ENCODE measurements at regions not wholly inside any gene's neighbourhood (a gene's known extent, or its start where the extent isn't known, plus 50 kb on each side); places are given as distances from the start of the nearest gene placed in this dataset.

DNA sequence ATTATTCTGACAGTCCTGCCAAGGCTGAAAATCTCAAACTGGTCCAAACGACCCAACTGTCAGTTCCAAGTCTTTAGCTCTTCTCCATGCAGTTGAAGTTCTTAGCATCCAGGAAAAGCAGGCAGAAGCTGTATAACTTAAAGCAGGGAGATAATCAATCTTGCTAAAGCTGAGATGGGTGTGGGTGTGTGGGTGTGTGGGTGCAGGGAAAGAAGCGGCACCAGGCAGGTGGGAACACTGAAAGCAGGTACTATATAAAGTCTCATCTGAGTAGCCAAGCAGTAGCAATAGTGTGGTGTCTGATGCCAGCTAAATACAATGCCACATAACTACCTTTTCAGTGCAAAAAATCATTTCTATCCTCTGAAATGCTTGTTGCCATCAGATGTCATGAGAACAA lies 69.7 kb upstream of the EGFL6 start:
- TF ChIP-seq, protein P1, sequence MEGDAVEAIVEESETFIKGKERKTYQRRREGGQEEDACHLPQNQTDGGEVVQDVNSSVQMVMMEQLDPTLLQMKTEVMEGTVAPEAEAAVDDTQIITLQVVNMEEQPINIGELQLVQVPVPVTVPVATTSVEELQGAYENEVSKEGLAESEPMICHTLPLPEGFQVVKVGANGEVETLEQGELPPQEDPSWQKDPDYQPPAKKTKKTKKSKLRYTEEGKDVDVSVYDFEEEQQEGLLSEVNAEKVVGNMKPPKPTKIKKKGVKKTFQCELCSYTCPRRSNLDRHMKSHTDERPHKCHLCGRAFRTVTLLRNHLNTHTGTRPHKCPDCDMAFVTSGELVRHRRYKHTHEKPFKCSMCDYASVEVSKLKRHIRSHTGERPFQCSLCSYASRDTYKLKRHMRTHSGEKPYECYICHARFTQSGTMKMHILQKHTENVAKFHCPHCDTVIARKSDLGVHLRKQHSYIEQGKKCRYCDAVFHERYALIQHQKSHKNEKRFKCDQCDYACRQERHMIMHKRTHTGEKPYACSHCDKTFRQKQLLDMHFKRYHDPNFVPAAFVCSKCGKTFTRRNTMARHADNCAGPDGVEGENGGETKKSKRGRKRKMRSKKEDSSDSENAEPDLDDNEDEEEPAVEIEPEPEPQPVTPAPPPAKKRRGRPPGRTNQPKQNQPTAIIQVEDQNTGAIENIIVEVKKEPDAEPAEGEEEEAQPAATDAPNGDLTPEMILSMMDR (IDR thresholded peaks at IDR 0.05), result no peak

DNA sequence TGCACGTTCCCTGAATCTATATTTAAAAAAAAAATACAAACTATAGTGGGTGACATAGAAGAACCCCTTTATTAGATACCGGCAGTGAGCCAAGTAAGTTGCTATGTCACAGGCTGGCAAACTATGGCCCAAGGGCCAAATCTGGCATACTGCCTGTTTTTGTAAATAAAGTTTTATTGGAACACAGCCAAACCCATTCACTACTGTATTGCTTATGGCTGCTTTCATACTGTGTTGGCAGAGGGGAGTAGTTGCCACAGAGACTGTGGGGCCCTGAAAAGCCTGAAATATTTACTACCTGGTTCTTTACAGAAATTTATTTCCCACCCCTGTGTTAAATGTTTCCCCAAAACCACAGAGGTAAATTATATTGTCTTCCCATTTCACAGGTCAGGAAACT lies 71.2 kb upstream of the EGFL6 start:
- TF ChIP-seq, protein P1 (IDR thresholded peaks at IDR 0.05), result no peak

DNA sequence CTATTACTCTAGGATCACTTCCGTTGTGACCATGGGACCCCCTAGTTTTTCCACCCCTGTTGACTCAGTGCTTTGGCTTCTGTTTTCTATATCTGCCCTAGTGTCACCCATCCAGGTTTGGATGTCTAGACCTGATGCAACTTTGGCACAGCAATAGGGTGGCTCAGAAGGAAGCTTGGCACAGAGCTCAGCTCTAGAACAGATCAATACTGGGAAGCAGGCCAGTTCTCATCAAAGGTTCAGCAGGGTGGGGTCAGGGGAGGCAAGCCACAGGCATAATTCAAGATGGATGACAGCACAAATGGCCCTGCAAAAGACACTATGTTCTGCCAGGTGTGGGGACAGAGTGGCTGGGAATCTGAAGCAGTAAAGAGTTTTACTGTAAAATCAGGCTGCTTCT lies 74.2 kb upstream of the EGFL6 start:
- TF ChIP-seq, protein P1 (IDR thresholded peaks at IDR 0.05), result no peak

DNA sequence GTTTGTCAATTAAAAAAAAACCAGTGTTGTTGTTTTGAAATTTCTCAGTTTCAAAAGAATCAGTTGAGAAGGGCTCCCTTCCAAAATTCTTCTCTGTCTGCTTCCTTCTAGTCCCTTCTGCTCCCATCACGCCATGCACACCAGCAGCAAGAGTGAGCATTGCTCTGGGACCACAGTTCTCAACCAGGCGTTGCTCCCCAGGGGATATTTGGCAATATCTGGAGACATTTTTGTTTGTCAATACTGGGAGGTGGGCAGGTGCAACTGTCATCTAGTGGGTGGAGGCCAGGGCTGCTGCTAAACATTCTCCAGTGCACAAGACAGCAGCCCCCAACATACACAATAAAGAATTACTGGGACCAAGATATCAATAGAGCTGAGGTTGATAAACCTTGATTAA lies 74.8 kb upstream of the EGFL6 start:
- TF ChIP-seq, protein P1 (IDR thresholded peaks at IDR 0.05), result no peak

DNA sequence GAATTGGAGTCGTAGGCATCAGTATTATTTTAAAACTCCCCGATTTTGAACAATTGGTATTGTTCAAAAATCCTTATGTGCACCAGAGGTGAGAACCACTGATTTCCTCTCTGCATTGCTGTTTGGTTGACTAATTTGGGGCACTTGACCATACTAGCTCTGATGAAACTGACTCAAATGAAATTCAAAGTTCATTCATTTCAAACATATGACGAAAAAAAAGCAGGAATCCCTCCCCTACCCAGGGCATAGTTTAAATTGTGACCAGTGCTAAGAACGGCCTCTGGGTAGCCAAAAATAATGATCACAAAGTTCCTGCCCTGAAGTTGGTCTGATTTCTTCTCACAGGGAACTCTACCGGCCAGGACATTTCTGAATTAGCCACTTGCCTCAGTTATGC lies 75.7 kb upstream of the EGFL6 start:
- TF ChIP-seq, protein P1 (IDR thresholded peaks at IDR 0.05), result no peak

DNA sequence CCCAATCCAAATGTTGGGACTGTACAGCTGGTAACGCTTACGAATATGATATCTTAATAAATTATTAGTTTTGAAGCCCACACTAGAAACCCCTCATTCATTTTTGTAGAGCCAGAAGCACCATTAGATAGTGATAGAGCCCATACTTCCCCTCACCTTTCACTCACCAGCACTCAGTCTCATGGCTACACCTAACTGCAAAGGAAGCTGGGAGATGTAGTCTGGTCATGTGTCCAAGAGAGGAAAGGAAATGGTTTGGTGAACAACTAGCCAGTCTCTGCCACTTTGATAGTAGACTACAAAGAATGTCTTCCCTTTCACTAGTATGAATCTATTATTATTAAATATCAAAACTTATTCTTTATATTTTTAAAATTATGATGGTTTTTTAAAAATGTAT lies 77.1 kb upstream of the EGFL6 start:
- TF ChIP-seq, protein P1 (IDR thresholded peaks at IDR 0.05), result no peak

DNA sequence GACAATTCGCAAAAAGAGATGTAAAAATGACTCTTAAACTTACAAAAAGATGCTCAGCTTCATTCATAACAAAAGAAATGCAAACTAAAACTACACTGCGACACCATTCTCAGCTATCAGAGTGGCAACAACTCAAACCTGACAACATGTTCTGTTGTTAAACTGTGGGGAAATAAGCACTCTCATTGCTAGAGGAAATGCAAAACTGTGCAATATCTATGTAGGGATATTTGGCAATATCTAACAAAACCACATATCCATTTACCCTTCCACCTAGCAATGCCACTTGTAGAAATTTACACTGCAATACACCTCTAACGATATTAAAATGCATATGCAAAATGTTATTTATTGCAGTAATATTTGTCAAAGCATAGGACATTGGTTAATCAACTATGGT lies 78.3 kb upstream of the EGFL6 start:
- TF ChIP-seq, protein P1 (IDR thresholded peaks at IDR 0.05), result no peak

DNA sequence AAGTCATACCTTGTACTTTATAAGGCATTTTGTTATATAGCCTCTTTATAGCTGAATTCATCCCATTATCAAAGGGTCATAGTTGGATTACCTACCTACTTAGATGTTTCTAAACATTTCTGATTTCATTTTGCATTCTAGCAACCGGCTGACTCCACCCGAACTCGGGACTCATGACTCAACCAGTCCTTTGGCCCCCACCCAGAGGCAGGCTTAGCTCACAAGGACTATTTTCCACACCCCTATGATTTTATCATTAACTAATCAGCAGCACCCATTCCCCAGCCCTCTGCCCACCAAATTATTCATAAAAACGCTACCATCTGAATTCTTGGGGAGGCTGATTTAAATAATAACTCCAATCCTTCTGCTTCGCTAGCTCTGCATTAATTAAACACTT lies 79.9 kb upstream of the EGFL6 start:
- TF ChIP-seq, protein P1 (IDR thresholded peaks at IDR 0.05), result no peak
